ENCODE measurements at regions not wholly inside any gene's neighbourhood (a gene's known extent, or its start where the extent isn't known, plus 50 kb on each side); places are given as distances from the start of the nearest gene placed in this dataset.
"Not testable (repeated sequence)": the region's sequence is repeated elsewhere in the genome, so short reads cannot be mapped to it uniquely, and the experiment has no call there.

DNA sequence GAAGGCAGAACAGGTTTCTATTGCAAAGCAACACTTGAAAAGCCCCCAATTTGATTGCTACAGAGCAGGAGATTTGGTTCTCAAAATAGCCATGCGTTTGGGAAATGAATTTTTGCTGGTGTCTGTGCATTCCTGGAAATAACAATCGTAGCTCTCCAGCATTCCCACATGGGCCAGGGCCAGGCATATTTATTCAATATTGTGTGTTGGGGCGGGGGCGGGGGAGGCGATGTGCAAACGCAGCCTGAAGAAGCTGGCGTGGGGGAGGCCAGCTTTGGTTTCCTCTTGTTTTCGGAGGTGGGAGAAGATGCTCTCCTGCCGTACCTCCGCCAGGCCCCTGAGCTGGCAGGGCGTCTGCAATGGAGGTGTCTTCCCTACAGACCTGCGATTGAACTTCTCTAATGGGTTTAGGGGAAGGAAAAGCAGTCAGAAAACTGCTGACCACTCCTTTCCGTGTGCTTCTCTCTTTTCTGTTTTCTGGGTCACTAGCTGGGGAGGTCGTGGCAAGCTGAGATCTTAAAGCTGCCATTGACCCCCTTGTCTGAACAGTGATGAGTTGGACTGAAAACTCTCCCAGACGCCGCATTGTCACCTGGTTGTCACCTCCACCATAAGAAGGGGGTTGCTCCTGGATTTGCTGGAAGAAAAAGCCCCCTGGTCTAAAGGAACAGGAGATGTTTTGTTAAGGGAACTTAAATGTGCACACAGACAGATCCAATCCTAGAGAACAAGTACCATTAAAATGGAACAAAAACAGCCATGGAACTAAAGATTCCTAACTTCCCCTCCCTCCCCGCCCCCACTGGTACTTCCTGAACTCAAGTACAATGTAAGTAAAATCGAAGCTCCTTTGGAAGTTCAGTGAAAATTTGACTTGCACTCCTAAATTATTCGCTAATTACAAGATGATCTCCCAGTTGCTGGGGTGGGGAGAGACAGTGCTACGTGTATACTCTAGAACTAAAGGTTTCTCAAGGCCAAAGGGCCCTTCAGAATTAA, 56.4 kb upstream of the HABP2 start:
- no peak for DNase-seq

DNA sequence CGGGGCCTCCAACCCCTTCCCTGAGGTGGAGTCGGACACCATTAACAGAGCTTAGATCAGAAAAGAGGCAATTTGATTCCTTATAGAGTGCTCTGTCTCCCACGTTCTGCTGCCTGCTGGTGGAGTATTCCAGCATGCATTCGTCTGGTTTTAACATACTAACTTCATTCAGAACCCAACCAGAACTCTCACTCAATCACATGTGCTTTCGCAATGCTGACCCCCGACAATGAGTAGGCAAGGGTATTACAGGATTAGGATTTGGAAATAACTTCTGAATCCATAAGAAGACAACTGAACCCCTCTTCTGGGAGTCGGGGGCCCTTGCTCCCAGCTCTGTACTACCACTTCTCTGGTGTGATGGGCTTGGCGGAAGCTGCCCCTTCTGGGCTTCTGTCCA, 55.7 kb upstream of the HABP2 start:
- DNase-seq, result no peak

DNA sequence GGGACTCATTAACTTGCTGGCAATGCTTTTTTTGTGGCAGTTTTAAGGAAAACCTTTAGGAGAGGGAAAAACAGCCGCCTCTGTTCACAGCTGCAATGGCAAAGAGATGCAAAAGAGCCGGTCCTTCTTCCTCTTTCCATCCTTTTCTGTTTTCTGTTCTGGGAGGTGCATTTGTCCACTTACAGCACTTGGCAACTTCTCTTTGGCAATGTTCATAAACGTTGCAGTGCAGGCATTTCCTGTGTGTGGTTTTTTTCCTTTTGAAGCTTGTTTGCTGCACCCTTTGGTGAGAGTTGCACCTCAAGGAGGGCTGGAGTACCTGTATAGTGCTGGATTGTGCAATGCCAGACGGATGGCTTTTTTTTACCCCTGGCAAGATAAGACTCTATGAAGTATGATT, 53.9 kb upstream of the HABP2 start:
- DNase-seq, result no peak

DNA sequence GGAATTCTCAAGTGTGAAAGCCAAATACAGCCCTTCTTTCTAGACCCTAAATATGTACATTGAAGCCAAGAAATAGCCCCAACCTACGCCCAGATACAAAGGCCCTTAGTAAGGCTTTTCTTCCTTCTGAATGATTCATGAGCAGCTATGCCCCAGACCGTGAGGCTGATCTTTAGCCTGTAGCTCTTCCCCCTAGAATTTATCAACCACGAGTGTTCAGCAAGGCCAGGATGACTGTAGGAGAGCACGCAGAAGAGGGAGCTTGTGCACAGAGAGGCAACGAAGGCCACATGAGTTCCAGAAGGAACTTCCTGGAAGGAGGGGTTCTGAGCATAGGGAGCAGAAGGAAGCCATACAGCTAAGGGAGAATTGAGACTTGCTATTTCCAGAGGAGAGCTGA, 53.0 kb upstream of the HABP2 start:
- no peak for DNase-seq

DNA sequence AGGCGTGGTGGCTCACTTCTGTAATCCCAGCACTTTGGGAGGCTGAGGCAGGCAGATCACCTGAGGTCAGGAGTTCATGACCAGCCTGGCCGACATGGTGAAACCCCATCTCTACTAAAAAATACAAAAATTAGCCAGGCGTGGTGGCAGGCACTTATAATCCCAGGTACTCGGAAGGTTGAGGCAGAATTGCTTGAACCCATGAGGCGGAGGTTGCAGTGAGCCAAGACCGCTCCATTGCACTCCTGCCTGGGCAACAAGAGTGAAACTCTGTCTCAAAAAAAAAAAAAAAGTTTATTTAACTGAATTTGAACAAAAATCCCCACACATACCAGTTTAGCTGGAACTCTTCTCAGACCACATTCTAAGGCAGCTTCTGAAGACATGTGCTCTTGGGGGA, 51.8 kb upstream of the HABP2 start:
- DNase-seq, result not testable (repeated sequence)
